Activated CD4-positive, alpha-beta T cell treated with anti-CD3 and anti-CD28 coated beads, Interleukin-2, Interleukin-6, amounts not matched to agents 100 ng/mL and 50 ng/mL, durations not matched to agents 16 hours and 8 hours (primary cell): ENCODE measurements at regions not wholly inside any gene's neighbourhood (a gene's known extent, or its start where the extent isn't known, plus 50 kb on each side); places are given as distances from the start of the nearest gene placed in this dataset.
"Not testable (repeated sequence)": the region's sequence is repeated elsewhere in the genome, so short reads cannot be mapped to it uniquely, and the experiment has no call there.

Experiments
- DNase-seq: peaks from one replicate; pipeline ENCODE4 v3.0.0-alpha.2; 2020

GRCh38 chrX:829145-829544 lies 198.6 kb downstream of the SHOX start:
- no peak for DNase-seq

- no peak for DNase-seq
Measured at GRCh38 chrX:828411-828959, 197.9 kb downstream of the SHOX start.

GRCh38 chrX:826448-826847 lies 195.9 kb downstream of the SHOX start:
- DNase-seq = no peak

GRCh38 chrX:825991-826390 lies 195.4 kb downstream of the SHOX start:
- no peak for DNase-seq

- not testable (repeated sequence) for DNase-seq
Measured at GRCh38 chrX:823073-823472, 192.5 kb downstream of the SHOX start.

GRCh38 chrX:821327-822107 lies 190.9 kb downstream of the SHOX start:
- DNase-seq = no peak

GRCh38 chrX:819684-820083 lies 189.1 kb downstream of the SHOX start:
- DNase-seq = no peak

- no peak for DNase-seq
Measured at GRCh38 chrX:817759-818300, 187.2 kb downstream of the SHOX start.

- not testable (repeated sequence) for DNase-seq
Measured at GRCh38 chrX:817147-817546, 186.6 kb downstream of the SHOX start.

GRCh38 chrX:816411-816810 lies 185.8 kb downstream of the SHOX start:
- DNase-seq = no peak

GRCh38 chrX:810186-810585 lies 179.6 kb downstream of the SHOX start:
- no peak for DNase-seq

GRCh38 chrX:809081-809480 lies 178.5 kb downstream of the SHOX start:
- no peak for DNase-seq

GRCh38 chrX:806586-806985 lies 176.0 kb downstream of the SHOX start:
- DNase-seq = no peak

GRCh38 chrX:805988-806387 lies 175.4 kb downstream of the SHOX start:
- no peak for DNase-seq

- no peak for DNase-seq
Measured at GRCh38 chrX:805103-805670, 174.6 kb downstream of the SHOX start.

GRCh38 chrX:802846-803245 lies 172.3 kb downstream of the SHOX start:
- no peak for DNase-seq

GRCh38 chrX:799808-800207 lies 169.2 kb downstream of the SHOX start:
- DNase-seq = no peak

GRCh38 chrX:794311-794710 lies 163.7 kb downstream of the SHOX start:
- DNase-seq = no peak

GRCh38 chrX:793216-793770 lies 162.7 kb downstream of the SHOX start:
- no peak for DNase-seq

GRCh38 chrX:791479-792034 lies 161.0 kb downstream of the SHOX start:
- DNase-seq = no peak

GRCh38 chrX:790783-791360 lies 160.3 kb downstream of the SHOX start:
- no peak for DNase-seq

GRCh38 chrX:790041-790506 lies 159.5 kb downstream of the SHOX start:
- no peak for DNase-seq

- DNase-seq = no peak
Measured at GRCh38 chrX:789096-789495, 158.5 kb downstream of the SHOX start.
